H1 (cell line): ENCODE measurements at regions not wholly inside any gene's neighbourhood (a gene's known extent, or its start where the extent isn't known, plus 50 kb on each side); places are given as distances from the start of the nearest gene placed in this dataset.

Experiments
- ATF2 ChIP-seq: IDR thresholded peaks from 2 replicates; pipeline ENCODE4 v1.6.1; 2012; ENCODE audit warnings: low read length, inconsistent platforms
- CREB1 ChIP-seq: IDR thresholded peaks from 2 replicates; pipeline ENCODE4 v1.6.1; 2012; ENCODE audit warnings: inconsistent platforms
- HDAC2 ChIP-seq, 2 experiments: fragments of 300-600 bp in 1 of 2; sonication (generic) in 1 of 2; IDR thresholded peaks; 2 replicates each; pipeline ENCODE4 v1.6.1; 2011 to 2012; ENCODE audit warnings: low read depth in 2 of 2, low read length in 2 of 2, mild to moderate bottlenecking in 2 of 2, moderate library complexity in 2 of 2, borderline replicate concordance in 1 of 2, inconsistent platforms in 1 of 2
- KDM5A ChIP-seq: fragments of 200-600 bp; IDR thresholded peaks from 2 replicates; pipeline ENCODE4 v1.7.1; 2012; ENCODE audit warnings: mild to moderate bottlenecking, low read length, inconsistent platforms, mixed read lengths

GRCh38 chr16:27687605-27688004 lies 137.7 kb downstream of the KATNIP start (continued):
- no peak for TF ChIP-seq ATF2
- no peak for TF ChIP-seq KDM5A
- no peak for TF ChIP-seq HDAC2 (IDR thresholded peaks at IDR 0.05; ENCODE audit: borderline replicate concordance in 1 of 2, low read depth in 2 of 2, low read length in 2 of 2)
- no peak for TF ChIP-seq CREB1
